ENCODE measurements at regions not wholly inside any gene's neighbourhood (a gene's known extent, or its start where the extent isn't known, plus 50 kb on each side); places are given as distances from the start of the nearest gene placed in this dataset.

DNA sequence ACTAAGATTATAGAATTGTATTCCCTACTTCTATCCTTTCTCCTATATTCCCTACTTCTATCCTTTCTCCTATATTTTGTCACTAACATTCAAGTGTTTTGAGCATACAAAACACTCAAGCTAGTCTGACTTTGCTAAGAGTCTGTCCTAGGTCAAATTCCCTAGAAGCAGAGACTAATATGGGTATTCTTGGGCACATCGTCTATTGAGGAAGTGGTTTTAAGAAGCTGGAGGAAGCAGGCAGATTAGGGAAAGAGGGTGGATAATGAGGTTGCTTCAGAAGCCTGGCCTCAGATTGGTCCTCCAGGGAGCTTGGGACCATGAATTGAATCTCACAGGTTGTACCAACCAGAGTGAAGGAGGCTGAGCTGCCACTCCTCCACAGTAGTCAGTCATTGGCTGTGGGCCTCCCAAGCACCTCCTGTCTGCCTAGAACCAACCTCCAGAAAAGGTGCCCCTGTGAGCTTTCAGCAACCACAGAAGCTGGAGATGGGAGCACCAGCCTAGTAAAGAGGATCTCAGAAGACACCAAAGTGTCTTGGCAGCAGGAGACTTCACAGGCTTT is 295.9 kb upstream of the PHF14 start:
- no peak overlapping the region for H3K4me3 ChIP-seq (replicated peaks in 1 of 2; ENCODE audit: low read depth in 2 of 2, low read length in 2 of 2)
- TF ChIP-seq, protein P1, sequence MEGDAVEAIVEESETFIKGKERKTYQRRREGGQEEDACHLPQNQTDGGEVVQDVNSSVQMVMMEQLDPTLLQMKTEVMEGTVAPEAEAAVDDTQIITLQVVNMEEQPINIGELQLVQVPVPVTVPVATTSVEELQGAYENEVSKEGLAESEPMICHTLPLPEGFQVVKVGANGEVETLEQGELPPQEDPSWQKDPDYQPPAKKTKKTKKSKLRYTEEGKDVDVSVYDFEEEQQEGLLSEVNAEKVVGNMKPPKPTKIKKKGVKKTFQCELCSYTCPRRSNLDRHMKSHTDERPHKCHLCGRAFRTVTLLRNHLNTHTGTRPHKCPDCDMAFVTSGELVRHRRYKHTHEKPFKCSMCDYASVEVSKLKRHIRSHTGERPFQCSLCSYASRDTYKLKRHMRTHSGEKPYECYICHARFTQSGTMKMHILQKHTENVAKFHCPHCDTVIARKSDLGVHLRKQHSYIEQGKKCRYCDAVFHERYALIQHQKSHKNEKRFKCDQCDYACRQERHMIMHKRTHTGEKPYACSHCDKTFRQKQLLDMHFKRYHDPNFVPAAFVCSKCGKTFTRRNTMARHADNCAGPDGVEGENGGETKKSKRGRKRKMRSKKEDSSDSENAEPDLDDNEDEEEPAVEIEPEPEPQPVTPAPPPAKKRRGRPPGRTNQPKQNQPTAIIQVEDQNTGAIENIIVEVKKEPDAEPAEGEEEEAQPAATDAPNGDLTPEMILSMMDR (IDR thresholded peaks at IDR 0.05; ENCODE audit: low read depth, low read length), result no peak
- no peak for DNase-seq (ENCODE audit: low read depth in 2 of 2)

DNA sequence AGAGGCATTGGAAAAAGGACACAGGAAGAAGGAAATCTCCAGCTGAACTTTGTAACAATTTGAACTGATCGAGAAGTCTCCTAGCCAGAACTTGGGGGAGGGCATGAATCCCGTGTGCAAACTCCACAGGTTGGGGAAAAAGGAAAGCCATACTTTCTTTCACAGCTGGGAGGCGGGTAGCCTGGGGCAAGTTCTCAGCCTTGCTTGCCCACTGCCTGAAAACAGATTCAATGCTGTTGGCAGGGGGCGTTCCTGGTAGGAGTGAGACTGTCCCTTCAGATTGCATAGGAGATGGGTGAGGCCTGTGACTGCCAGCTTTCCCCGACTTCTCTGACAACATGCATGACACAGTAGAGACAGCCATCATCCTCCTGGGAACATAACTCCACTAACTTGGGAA is 289.1 kb upstream of the PHF14 start:
- TF ChIP-seq, protein P1 (IDR thresholded peaks at IDR 0.05; ENCODE audit: low read depth, low read length), result no peak
- no peak overlapping the region for H3K4me3 ChIP-seq (replicated peaks in 1 of 2; ENCODE audit: low read depth in 2 of 2, low read length in 2 of 2)
- no peak for DNase-seq (ENCODE audit: low read depth in 2 of 2)

DNA sequence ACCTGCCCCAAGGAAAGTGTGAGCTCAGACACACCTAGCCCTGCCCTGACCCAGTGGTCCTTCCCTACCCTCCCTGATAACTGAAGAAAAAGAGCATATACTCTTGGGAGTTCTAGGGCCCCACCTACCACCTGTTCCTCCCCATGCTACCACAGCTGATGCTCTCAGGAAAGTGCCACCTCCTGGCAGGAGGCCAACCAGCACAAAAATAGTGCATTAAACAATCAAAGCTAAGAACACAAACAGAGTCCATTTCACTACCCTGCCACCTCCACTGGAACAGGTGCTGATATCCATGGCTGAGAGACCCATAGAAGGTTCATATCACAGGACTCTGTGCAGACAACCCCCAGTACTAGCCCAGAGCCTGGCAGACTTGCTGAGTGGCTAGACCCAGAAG is 288.6 kb upstream of the PHF14 start:
- H3K4me3 ChIP-seq (replicated peaks in 1 of 2; ENCODE audit: low read depth in 2 of 2, low read length in 2 of 2), result no peak overlapping the region
- no peak for DNase-seq (ENCODE audit: low read depth in 2 of 2)
- TF ChIP-seq, protein P1 (IDR thresholded peaks at IDR 0.05; ENCODE audit: low read depth, low read length), result no peak

DNA sequence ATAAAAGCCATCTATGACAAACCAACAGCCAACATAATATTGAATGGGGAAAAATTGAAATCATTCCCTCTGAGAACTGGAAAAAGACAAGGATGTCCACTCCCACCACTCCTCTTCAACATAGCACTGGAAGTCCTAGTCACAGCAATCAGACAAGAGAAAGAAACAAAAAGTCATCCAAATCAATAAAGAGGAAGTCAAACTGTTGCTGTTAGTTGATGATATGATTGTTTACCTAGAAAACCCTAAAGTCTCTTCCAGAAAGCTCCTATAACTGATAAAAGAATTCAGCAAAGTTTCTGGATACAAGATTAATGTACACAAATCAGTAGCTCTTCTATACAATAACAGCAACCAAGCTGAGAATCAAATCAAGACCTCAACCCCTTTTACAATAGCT is 285.1 kb upstream of the PHF14 start:
- H3K4me3 ChIP-seq (replicated peaks in 1 of 2; ENCODE audit: low read depth in 2 of 2, low read length in 2 of 2), result no peak overlapping the region
- no peak for DNase-seq (ENCODE audit: low read depth in 2 of 2)
- TF ChIP-seq, protein P1 (IDR thresholded peaks at IDR 0.05; ENCODE audit: low read depth, low read length), result no peak

DNA sequence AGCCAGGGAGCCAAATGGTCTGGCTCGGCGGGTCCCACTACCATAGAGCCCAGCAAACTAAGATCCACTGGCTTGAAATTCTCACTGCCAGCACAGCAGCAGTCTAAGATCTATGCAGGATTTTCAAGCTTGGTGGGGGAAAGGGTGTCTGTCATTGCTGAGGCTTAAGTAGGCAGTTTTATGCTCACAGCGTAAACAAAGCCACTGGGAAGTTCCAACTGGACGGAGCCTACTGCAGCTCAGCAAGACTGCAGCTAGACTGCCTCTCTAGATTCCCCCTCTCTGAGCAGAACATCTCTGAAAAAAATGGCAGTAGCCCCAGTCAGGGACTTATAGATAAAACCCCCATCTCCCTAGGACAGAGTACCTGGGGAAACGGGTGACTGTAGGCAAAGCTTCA is 277.6 kb upstream of the PHF14 start:
- TF ChIP-seq, protein P1 (IDR thresholded peaks at IDR 0.05; ENCODE audit: low read depth, low read length), result no peak
- no peak for DNase-seq (ENCODE audit: low read depth in 2 of 2)

DNA sequence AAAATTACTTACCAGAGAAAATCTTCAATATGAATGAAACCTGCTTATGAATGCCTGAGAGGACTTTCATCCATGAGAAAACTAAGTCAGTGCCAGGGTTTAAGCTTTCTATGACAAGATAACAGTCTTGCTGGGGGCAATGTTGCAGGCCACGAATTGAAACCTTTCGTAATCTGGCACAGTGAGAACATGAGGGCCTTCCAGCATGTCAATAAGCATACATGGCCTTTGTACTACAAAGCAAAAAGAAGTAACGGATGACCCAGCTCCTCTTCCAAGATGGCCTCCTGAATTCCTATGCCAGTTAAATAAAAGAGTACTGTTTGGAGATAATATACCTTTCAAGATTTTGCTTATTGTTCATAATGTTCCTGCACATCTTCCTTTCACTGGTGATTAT is 270.6 kb upstream of the PHF14 start:
- TF ChIP-seq, protein P1 (IDR thresholded peaks at IDR 0.05; ENCODE audit: low read depth, low read length), result no peak
- no peak for DNase-seq (ENCODE audit: low read depth in 2 of 2)
- no peak overlapping the region for H3K4me3 ChIP-seq (replicated peaks in 1 of 2; ENCODE audit: low read depth in 2 of 2, low read length in 2 of 2)

More for the DNA sequence above, 277.6 kb upstream of the PHF14 start:
- no peak overlapping the region for H3K4me3 ChIP-seq (replicated peaks in 1 of 2; ENCODE audit: low read depth in 2 of 2, low read length in 2 of 2)

DNA sequence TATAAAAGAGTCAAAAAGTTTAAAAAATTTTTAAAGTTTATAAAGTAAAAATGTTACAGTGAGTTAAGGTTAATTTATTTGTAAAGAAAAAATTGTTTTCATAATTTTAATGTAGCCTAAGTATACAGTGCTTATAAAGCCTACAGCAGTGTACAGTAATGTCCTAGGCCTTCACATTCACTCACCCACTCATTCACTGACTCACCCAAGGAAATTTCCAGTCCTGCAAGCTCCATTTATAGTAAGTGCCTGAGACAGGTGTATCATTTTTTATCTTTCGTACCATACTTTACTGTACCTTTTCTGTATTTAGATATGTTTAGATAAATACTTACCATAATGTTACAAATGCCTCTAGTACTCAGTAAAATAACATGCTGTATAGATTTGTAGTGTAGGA is 269.7 kb upstream of the PHF14 start:
- TF ChIP-seq, protein P1 (IDR thresholded peaks at IDR 0.05; ENCODE audit: low read depth, low read length), result no peak
- no peak for DNase-seq (ENCODE audit: low read depth in 2 of 2)
- no peak overlapping the region for H3K4me3 ChIP-seq (replicated peaks in 1 of 2; ENCODE audit: low read depth in 2 of 2, low read length in 2 of 2)

All from cardiac fibroblast (primary cell).